ENCODE measurements at regions not wholly inside any gene's neighbourhood (a gene's known extent, or its start where the extent isn't known, plus 50 kb on each side); places are given as distances from the start of the nearest gene placed in this dataset.

- TF ChIP-seq CTCF (conservative IDR thresholded peaks at IDR 0.05; ENCODE audit: low read depth, low read length) (no peak), EZH2phosphoT487 (IDR thresholded peaks at IDR 0.05; ENCODE audit: borderline replicate concordance, low read length) (no peak)
Measured at GRCh38 chr7:140283472-140283871, 106.7 kb upstream of the KDM7A start.
